ENCODE measurements at regions not wholly inside any gene's neighbourhood (a gene's known extent, or its start where the extent isn't known, plus 50 kb on each side); places are given as distances from the start of the nearest gene placed in this dataset.

DNA sequence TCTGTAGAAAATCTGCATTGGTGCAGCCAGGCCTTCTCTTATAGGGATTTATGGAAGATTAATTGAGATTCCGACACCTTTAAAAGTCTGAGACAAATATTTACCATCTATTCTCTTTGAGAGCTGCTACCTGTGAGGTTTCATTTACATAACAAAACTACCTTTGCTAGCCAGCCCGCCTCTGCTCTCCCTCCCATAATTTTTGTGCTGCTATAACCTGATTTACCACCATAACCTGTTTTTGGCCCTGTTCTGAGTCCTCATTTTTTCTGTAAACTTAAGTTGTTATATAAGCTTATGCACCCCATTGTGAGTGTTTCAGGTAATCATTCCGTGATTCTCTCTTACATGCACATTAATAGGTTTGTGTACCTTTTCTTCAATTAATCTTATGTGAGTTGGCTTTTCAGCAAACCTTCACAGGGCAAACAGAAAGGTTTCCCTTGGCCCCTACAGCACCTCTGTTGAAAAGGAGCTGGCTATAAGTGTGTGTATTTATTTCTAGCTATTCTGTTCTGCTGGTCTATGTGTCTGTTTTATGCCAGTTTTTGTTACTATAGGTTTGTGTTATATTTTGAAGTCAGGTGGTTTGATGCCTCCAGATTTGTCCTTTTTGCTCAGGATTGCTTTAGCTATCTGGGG is 114.9 kb upstream of the XIRP2 start:
- TF ChIP-seq, protein P1, sequence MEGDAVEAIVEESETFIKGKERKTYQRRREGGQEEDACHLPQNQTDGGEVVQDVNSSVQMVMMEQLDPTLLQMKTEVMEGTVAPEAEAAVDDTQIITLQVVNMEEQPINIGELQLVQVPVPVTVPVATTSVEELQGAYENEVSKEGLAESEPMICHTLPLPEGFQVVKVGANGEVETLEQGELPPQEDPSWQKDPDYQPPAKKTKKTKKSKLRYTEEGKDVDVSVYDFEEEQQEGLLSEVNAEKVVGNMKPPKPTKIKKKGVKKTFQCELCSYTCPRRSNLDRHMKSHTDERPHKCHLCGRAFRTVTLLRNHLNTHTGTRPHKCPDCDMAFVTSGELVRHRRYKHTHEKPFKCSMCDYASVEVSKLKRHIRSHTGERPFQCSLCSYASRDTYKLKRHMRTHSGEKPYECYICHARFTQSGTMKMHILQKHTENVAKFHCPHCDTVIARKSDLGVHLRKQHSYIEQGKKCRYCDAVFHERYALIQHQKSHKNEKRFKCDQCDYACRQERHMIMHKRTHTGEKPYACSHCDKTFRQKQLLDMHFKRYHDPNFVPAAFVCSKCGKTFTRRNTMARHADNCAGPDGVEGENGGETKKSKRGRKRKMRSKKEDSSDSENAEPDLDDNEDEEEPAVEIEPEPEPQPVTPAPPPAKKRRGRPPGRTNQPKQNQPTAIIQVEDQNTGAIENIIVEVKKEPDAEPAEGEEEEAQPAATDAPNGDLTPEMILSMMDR (conservative IDR thresholded peaks at IDR 0.05; ENCODE audit: low read length), result no peak
- no peak for TF ChIP-seq EZH2phosphoT487 (IDR thresholded peaks at IDR 0.05; ENCODE audit: borderline replicate concordance, low read depth, low read length)
